ENCODE measurements at regions not wholly inside any gene's neighbourhood (a gene's known extent, or its start where the extent isn't known, plus 50 kb on each side); places are given as distances from the start of the nearest gene placed in this dataset.

DNA sequence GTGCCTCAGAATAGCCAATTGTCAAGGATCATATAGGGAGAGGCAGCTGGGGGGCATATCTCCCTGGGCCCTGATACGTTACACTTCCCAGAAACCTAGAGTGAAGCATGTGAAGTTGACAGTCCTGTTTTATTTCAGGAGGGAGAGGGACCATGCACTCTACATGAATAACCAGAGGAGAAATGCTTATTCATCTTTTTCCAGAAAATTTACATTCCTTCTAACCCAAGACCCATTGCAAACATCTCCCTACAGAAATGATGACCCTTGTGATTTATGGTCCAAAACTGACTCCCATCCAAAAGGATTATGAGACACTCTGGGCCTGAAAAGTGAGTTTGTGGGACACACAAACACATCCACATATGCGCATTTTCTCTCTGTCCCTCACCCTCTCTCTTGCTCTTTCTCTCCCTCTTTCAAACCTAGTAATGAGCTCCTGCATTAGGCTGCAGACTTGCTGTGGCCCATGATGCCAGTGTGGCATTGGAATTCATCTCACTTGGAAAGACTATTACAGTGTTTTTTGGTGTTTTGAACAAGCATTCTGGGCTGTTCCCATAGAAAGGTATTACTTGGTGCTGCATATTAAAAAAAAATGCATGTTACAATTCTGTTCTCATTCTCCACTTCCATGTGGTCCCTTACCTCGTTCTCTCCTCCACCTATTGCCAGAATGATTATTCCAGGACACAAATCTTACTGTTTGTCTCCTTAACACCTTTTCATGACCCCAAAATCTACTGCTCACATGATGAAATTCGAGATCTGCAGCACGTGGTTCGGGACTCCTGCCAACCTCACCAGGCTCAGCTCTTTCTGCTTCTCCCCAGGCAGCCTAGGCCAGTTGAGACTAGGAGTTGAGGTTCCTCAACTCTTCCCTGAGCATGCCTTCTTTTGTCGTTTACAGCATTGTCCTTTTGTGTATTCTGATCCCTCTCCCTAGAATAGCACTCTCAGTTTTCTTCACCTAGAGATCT, 451.3 kb upstream of the KLF4 start:
- no peaks in the 10 kb centered on the region for H3K9me3 Mint-ChIP-seq (ENCODE audit: unreplicated experiment)
- intact Hi-C loops (cut with micrococcal nuclease; ENCODE audit: unreplicated experiment): no loop called here
- no TSS peak for BruUV-seq (replicated peaks)
- Histone ChIP-seq H3K4me1 (no peaks in the 10 kb centered on the region), H3K4me3 (ENCODE audit: low read depth, low read length) (no peak overlapping the region), H3K27me3 (replicated peaks; ENCODE audit: control insufficient read depth, insufficient read depth, low read length) (no peaks in the 10 kb centered on the region), H3K36me3 (ENCODE audit: control insufficient read depth, insufficient read depth, low read length) (no peaks in the 10 kb centered on the region), H3K9me3 (no peaks in the 10 kb centered on the region)
- no peaks in the 10 kb centered on the region for H3K36me3 Mint-ChIP-seq (ENCODE audit: insufficient read depth, unreplicated experiment)
- CTCF ChIA-PET: no interaction called here
- H3K4me3 Mint-ChIP-seq (ENCODE audit: unreplicated experiment): no peak overlapping the region
- no peak overlapping the region for H3K27ac Mint-ChIP-seq (ENCODE audit: unreplicated experiment)
- POLR2A ChIA-PET: no interaction called here
- H3K27me3 Mint-ChIP-seq (ENCODE audit: insufficient read depth, unreplicated experiment): no peaks in the 10 kb centered on the region
- TF ChIP-seq, protein P1, sequence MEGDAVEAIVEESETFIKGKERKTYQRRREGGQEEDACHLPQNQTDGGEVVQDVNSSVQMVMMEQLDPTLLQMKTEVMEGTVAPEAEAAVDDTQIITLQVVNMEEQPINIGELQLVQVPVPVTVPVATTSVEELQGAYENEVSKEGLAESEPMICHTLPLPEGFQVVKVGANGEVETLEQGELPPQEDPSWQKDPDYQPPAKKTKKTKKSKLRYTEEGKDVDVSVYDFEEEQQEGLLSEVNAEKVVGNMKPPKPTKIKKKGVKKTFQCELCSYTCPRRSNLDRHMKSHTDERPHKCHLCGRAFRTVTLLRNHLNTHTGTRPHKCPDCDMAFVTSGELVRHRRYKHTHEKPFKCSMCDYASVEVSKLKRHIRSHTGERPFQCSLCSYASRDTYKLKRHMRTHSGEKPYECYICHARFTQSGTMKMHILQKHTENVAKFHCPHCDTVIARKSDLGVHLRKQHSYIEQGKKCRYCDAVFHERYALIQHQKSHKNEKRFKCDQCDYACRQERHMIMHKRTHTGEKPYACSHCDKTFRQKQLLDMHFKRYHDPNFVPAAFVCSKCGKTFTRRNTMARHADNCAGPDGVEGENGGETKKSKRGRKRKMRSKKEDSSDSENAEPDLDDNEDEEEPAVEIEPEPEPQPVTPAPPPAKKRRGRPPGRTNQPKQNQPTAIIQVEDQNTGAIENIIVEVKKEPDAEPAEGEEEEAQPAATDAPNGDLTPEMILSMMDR (IDR thresholded peaks at IDR 0.05; ENCODE audit: insufficient read depth in 1 of 2, low read depth in 1 of 2, low read length in 1 of 2, severe bottlenecking in 1 of 2, unreplicated experiment in 1 of 2): no peak
- no peak for DNase-seq
- no peaks in the 10 kb centered on the region for H3K4me1 Mint-ChIP-seq (ENCODE audit: low read depth, unreplicated experiment)

DNA sequence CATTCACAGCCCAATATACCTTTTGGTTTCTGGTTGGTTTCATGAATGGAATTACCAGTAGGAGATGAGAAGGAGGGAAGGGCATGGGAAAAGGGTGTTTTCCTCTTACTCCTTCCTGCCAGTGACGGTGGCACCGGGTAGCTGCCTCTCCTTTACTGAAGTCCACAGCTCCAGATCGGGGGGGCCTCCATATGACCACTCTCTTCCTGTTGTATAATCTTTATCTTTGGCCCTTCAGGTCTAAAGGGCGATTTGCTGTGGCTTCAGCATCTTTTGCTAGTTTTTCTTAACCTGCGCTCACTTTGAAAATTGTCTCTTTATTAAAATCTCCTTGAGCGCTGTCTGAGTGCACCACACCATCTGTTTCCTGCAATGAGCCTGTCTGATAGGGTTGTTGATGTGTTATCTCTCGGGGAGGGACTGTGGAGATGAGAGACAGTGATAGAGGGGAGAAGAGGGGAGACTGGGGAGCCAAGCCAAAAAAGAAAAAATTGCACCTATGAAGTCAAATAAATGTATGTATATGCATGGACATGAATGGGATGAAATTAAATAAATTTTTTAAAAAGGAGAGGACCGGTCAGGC, 449.3 kb upstream of the KLF4 start:
- Histone ChIP-seq H3K36me3 (ENCODE audit: control insufficient read depth, insufficient read depth, low read length) (no peaks in the 10 kb centered on the region), H3K9me3 (no peaks in the 10 kb centered on the region), H3K4me3 (ENCODE audit: low read depth, low read length) (no peak overlapping the region), H3K4me1 (no peaks in the 10 kb centered on the region), H3K27me3 (replicated peaks; ENCODE audit: control insufficient read depth, insufficient read depth, low read length) (no peaks in the 10 kb centered on the region)
- H3K27me3 Mint-ChIP-seq (ENCODE audit: insufficient read depth, unreplicated experiment): no peaks in the 10 kb centered on the region
- no peak for DNase-seq
- H3K4me3 Mint-ChIP-seq (ENCODE audit: unreplicated experiment): no peak overlapping the region
- H3K4me1 Mint-ChIP-seq (ENCODE audit: low read depth, unreplicated experiment): no peaks in the 10 kb centered on the region
- no TSS peak for BruUV-seq (replicated peaks)
- H3K36me3 Mint-ChIP-seq (ENCODE audit: insufficient read depth, unreplicated experiment): no peaks in the 10 kb centered on the region
- ChIA-PET CTCF (no interaction called here), POLR2A (no interaction called here)
- no peaks in the 10 kb centered on the region for H3K9me3 Mint-ChIP-seq (ENCODE audit: unreplicated experiment)
- TF ChIP-seq, protein P1 (IDR thresholded peaks at IDR 0.05; ENCODE audit: insufficient read depth in 1 of 2, low read depth in 1 of 2, low read length in 1 of 2, severe bottlenecking in 1 of 2, unreplicated experiment in 1 of 2): no peak
- no peak overlapping the region for H3K27ac Mint-ChIP-seq (ENCODE audit: unreplicated experiment)
- intact Hi-C loops (cut with micrococcal nuclease; ENCODE audit: unreplicated experiment): no loop called here

DNA sequence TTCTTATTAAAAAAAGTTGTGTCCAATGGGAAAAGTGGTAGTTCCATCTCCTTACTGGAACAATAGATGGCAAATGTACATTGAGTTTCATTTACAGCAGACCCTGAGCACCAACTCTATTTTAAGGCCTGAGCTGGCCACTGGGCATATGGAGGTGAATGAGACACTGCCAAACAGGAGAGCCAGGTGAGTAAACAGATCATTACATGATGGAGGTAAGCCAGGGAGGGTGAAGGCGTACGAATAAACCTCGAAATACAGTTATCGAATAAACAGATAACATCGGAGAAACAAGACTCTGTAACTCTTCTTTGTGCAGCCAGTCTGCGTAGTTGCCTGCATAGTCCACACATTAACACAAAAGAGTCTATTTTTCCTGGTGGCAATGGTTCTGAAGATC, 446.4 kb upstream of the KLF4 start:
- H3K9me3 ChIP-seq: no peaks in the 10 kb centered on the region
- H3K36me3 ChIP-seq (ENCODE audit: control insufficient read depth, insufficient read depth, low read length): no peaks in the 10 kb centered on the region
- TF ChIP-seq, protein P1 (IDR thresholded peaks at IDR 0.05; ENCODE audit: insufficient read depth in 1 of 2, low read depth in 1 of 2, low read length in 1 of 2, severe bottlenecking in 1 of 2, unreplicated experiment in 1 of 2): no peak
- no peak for DNase-seq
- no peak overlapping the region for H3K4me3 ChIP-seq (ENCODE audit: low read depth, low read length)
- POLR2A ChIA-PET: no interaction called here
- Mint-ChIP-seq H3K4me1 (ENCODE audit: low read depth, unreplicated experiment) (no peaks in the 10 kb centered on the region), H3K27ac (ENCODE audit: unreplicated experiment) (no peak overlapping the region), H3K27me3 (ENCODE audit: insufficient read depth, unreplicated experiment) (no peaks in the 10 kb centered on the region), H3K36me3 (ENCODE audit: insufficient read depth, unreplicated experiment) (no peaks in the 10 kb centered on the region), H3K9me3 (ENCODE audit: unreplicated experiment) (no peaks in the 10 kb centered on the region), H3K4me3 (ENCODE audit: unreplicated experiment) (no peak overlapping the region)
- intact Hi-C loops (cut with micrococcal nuclease; ENCODE audit: unreplicated experiment): no loop called here
- no peaks in the 10 kb centered on the region for H3K27me3 ChIP-seq (replicated peaks; ENCODE audit: control insufficient read depth, insufficient read depth, low read length)
- no peaks in the 10 kb centered on the region for H3K4me1 ChIP-seq
- BruUV-seq (replicated peaks): no TSS peak
- CTCF ChIA-PET: no interaction called here

Data from Caco-2 (cell line).